ENCODE measurements at regions not wholly inside any gene's neighbourhood (a gene's known extent, or its start where the extent isn't known, plus 50 kb on each side); places are given as distances from the start of the nearest gene placed in this dataset.

GRCh38 chr1:81197591-81197990, 603.1 kb upstream of the ADGRL2 start:
- no peak overlapping the region for H3K4me3 ChIP-seq (ENCODE audit: low read depth, low read length)
- TF ChIP-seq, protein P1, sequence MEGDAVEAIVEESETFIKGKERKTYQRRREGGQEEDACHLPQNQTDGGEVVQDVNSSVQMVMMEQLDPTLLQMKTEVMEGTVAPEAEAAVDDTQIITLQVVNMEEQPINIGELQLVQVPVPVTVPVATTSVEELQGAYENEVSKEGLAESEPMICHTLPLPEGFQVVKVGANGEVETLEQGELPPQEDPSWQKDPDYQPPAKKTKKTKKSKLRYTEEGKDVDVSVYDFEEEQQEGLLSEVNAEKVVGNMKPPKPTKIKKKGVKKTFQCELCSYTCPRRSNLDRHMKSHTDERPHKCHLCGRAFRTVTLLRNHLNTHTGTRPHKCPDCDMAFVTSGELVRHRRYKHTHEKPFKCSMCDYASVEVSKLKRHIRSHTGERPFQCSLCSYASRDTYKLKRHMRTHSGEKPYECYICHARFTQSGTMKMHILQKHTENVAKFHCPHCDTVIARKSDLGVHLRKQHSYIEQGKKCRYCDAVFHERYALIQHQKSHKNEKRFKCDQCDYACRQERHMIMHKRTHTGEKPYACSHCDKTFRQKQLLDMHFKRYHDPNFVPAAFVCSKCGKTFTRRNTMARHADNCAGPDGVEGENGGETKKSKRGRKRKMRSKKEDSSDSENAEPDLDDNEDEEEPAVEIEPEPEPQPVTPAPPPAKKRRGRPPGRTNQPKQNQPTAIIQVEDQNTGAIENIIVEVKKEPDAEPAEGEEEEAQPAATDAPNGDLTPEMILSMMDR (conservative IDR thresholded peaks at IDR 0.05; ENCODE audit: low read depth, low read length) = no peak
- no peak for DNase-seq (ENCODE audit: low read depth)

GRCh38 chr1:81192647-81193642, 607.8 kb upstream of the ADGRL2 start:
- H3K4me3 ChIP-seq (ENCODE audit: low read depth, low read length) = no peak overlapping the region
- TF ChIP-seq, protein P1 (conservative IDR thresholded peaks at IDR 0.05; ENCODE audit: low read depth, low read length) = no peak
- no peak for DNase-seq (ENCODE audit: low read depth)

GRCh38 chr1:81190003-81190402, 610.7 kb upstream of the ADGRL2 start:
- no peak overlapping the region for H3K4me3 ChIP-seq (ENCODE audit: low read depth, low read length)
- TF ChIP-seq, protein P1 (conservative IDR thresholded peaks at IDR 0.05; ENCODE audit: low read depth, low read length) = no peak
- DNase-seq (ENCODE audit: low read depth) = no peak

DNA sequence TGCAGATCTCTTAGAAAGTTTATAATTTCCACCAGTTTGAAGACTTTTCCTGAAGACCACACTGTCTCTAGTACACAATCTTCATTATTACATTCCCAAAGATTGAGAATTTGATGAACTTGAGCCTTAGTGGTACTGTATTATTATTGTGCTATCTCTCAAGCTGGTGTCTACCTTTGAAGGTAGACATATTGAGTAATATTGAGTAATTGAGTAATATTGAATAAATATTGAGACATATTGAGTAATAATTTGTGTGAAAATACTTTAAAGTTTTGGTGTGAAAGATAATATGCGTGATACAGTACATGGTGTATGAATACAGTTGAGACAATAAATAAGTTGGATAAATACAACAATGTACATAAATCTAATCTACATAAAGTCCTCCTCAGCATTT, 613.1 kb upstream of the ADGRL2 start:
- TF ChIP-seq, protein P1 (conservative IDR thresholded peaks at IDR 0.05; ENCODE audit: low read depth, low read length) = no peak
- DNase-seq (ENCODE audit: low read depth) = no peak
- no peak overlapping the region for H3K4me3 ChIP-seq (ENCODE audit: low read depth, low read length)

DNA sequence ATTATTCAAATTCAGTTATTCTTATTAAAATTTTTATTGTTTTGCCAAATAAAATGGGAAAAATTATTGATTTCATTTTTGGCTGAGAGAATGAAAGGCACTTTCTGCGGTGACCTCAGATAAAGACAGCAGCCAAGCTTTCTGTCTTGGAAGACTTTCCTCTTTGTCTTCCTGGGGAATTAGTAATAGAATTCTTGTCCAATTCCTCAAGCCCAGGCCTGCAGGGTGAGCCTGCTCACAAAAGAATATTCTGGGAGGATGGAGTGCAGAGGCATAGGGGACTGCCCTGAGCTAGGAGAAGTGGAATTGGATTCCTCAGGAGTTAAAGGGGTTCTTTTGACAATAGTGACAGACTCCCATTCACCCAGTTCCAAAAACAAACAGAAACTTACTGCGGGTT, 614.5 kb upstream of the ADGRL2 start:
- TF ChIP-seq, protein P1 (conservative IDR thresholded peaks at IDR 0.05; ENCODE audit: low read depth, low read length) = no peak
- H3K4me3 ChIP-seq (ENCODE audit: low read depth, low read length) = no peak overlapping the region
- no peak for DNase-seq (ENCODE audit: low read depth)

- no peak overlapping the region for H3K4me3 ChIP-seq (ENCODE audit: low read depth, low read length)
- no peak for DNase-seq (ENCODE audit: low read depth)
- TF ChIP-seq, protein P1 (conservative IDR thresholded peaks at IDR 0.05; ENCODE audit: low read depth, low read length) = no peak
Observed at GRCh38 chr1:81183553-81183952, 617.2 kb upstream of the ADGRL2 start.

DNA sequence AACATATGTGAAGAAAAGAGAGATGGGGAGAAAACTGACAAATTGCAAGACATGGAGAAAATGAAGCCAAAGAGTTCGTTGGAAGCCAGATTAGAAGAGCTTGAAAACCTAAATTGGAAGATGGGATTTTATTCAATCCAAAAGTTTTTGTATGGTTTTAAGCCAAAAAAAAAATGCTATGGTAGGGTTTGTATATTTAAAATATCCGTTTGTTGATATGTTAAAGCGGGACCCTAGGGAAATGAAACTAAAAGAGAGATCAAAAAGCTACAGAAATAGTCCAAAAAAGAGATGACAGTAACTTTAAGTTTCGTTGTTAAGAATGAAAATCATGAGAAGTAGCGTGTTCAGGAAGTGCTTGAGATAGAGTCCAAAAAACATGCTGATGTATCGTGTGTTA, 617.7 kb upstream of the ADGRL2 start:
- DNase-seq (ENCODE audit: low read depth) = no peak
- no peak overlapping the region for H3K4me3 ChIP-seq (ENCODE audit: low read depth, low read length)
- TF ChIP-seq, protein P1 (conservative IDR thresholded peaks at IDR 0.05; ENCODE audit: low read depth, low read length) = no peak

Data from epithelial cell of proximal tubule (primary cell).